BJ (cell line): ENCODE measurements at regions not wholly inside any gene's neighbourhood (a gene's known extent, or its start where the extent isn't known, plus 50 kb on each side); places are given as distances from the start of the nearest gene placed in this dataset.
"Not testable (repeated sequence)": the region's sequence is repeated elsewhere in the genome, so short reads cannot be mapped to it uniquely, and the experiment has no call there.

Experiments
- CTCF ChIA-PET: fragments of 350-600 bp; formaldehyde crosslinking; extraction: SDS; loops from one replicate; lab custom pipeline; 2021; ENCODE audit warnings: antibody characterized with exemption, inconsistent platforms; lab: Yijun Ruan, JAX
- POLR2A ChIA-PET: fragments of 300-600 bp; sonication (Branson Sonifier 250); formaldehyde crosslinking; extraction: SDS; loops from one replicate; lab custom pipeline; 2021; ENCODE audit warnings: antibody characterized with exemption; lab: Charles Lee
- DNase-seq: peaks from one replicate; pipeline ENCODE4 v3.0.0-alpha.2; 2011; ENCODE audit warnings: low read depth
- H3K27me3 ChIP-seq: 2 replicates; pipeline ENCODE4 v1.6.0; 2011; ENCODE audit warnings: low read length; ENCODE audit not compliant: control insufficient read depth, insufficient read depth
- H3K36me3 ChIP-seq: 2 replicates; pipeline ENCODE4 v1.5.1; 2011; ENCODE audit warnings: low read length; ENCODE audit not compliant: control insufficient read depth, insufficient read depth
- H3K4me3 ChIP-seq: 2 replicates; pipeline ENCODE4 v1.5.1; 2011; ENCODE audit warnings: low read depth, mild to moderate bottlenecking, control low read depth, low read length
- CTCF ChIP-seq: IDR thresholded peaks from 2 replicates; pipeline ENCODE4 v1.5.1; 2011; ENCODE audit warnings: low read depth, mild to moderate bottlenecking, control low read depth, inconsistent platforms, low read length, moderate library complexity; ENCODE audit not compliant: insufficient read depth

- H3K36me3 ChIP-seq, H3K27me3 ChIP-seq, DNase-seq, H3K4me3 ChIP-seq, POLR2A ChIA-PET, CTCF ChIA-PET: not testable (repeated sequence)
Measured at GRCh38 chrX:149420566-149420965, 84.5 kb downstream of the IDS start.

GRCh38 chrX:149398027-149398426, 107.1 kb downstream of the IDS start:
- ChIA-PET POLR2A (no interaction called here), CTCF (no interaction called here)
- no peak for DNase-seq
- Histone ChIP-seq H3K36me3 (no peaks in the 10 kb centered on the region), H3K27me3 (no peaks in the 10 kb centered on the region), H3K4me3 (no peak overlapping the region)
- TF ChIP-seq CTCF = no peak

- no peak for TF ChIP-seq CTCF
- CTCF ChIA-PET = no interaction called here
- Histone ChIP-seq H3K27me3 (no peaks in the 10 kb centered on the region), H3K36me3 (no peaks in the 10 kb centered on the region), H3K4me3 (no peak overlapping the region)
- no peak for DNase-seq
- POLR2A ChIA-PET = no interaction called here
Measured at GRCh38 chrX:149392921-149393320, 112.2 kb downstream of the IDS start.

GRCh38 chrX:149383852-149384251, 121.3 kb downstream of the IDS start:
- Histone ChIP-seq H3K36me3 (no peaks in the 10 kb centered on the region), H3K4me3 (no peak overlapping the region), H3K27me3 (no peaks in the 10 kb centered on the region)
- no peak for DNase-seq
- TF ChIP-seq CTCF = no peak
- POLR2A ChIA-PET = no interaction called here
- CTCF ChIA-PET = no interaction called here

GRCh38 chrX:149374751-149375150, 130.4 kb downstream of the IDS start:
- CTCF ChIA-PET = no interaction called here
- DNase-seq = no peak
- no peak for TF ChIP-seq CTCF
- POLR2A ChIA-PET = no interaction called here
- H3K4me3 ChIP-seq = no peak overlapping the region
- no peaks in the 10 kb centered on the region for H3K36me3 ChIP-seq
- H3K27me3 ChIP-seq = no peaks in the 10 kb centered on the region

GRCh38 chrX:149372866-149373265, 132.2 kb downstream of the IDS start:
- H3K4me3 ChIP-seq = no peak overlapping the region
- ChIA-PET POLR2A (no interaction called here), CTCF (no interaction called here)
- no peak for TF ChIP-seq CTCF
- no peaks in the 10 kb centered on the region for H3K36me3 ChIP-seq
- H3K27me3 ChIP-seq = no peaks in the 10 kb centered on the region
- DNase-seq = no peak
